SK-N-SH (cell line): ENCODE measurements at regions not wholly inside any gene's neighbourhood (a gene's known extent, or its start where the extent isn't known, plus 50 kb on each side); places are given as distances from the start of the nearest gene placed in this dataset.

Experiments
- CTCF ChIA-PET: fragments of 300-600, 350-600 bp; formaldehyde crosslinking; extraction: SDS; loops from one replicate; lab custom pipeline; 2021; lab: Yijun Ruan, JAX
- POLR2A ChIA-PET: fragments of 350-600 bp; sonication (Branson Sonifier 250); formaldehyde crosslinking; extraction: SDS; loops from one replicate; lab custom pipeline; 2020; ENCODE audit warnings: antibody characterized with exemption, inconsistent platforms; lab: Yijun Ruan, JAX
- DNase-seq: peaks from one replicate; pipeline ENCODE4 v3.0.0; 2012
- H2AFZ ChIP-seq: fragments of 200-600 bp; sonication (generic); 2 replicates; pipeline ENCODE4 v1.8.1; 2016; ENCODE audit warnings: antibody characterized with exemption, mild to moderate bottlenecking, low read depth
- H3F3A ChIP-seq: fragments of 200-600 bp; sonication (generic); replicated peaks from 2 replicates; pipeline ENCODE3; 2016; ENCODE audit warnings: antibody characterized with exemption, mild to moderate bottlenecking; ENCODE audit not compliant: insufficient read depth
- H3K27ac ChIP-seq, 2 experiments: fragments of 200-500 bp in 1 of 2; fragments of 200-600 bp in 1 of 2; sonication (Bioruptor generic) in 1 of 2; sonication (generic), shearing (Covaris generic) in 1 of 2; 2 replicates each; pipeline versions ENCODE4 v1.5.1 to v1.6.1; 2014 to 2016; ENCODE audit warnings: low read depth in 2 of 2, inconsistent platforms in 1 of 2, low read length in 1 of 2, mild to moderate bottlenecking in 1 of 2, mixed read lengths in 1 of 2
- H3K27me3 ChIP-seq: fragments of 200-600 bp; sonication (generic), shearing (Covaris generic); 2 replicates; pipeline ENCODE4 v1.6.1; 2016; ENCODE audit warnings: mixed run types; ENCODE audit not compliant: insufficient read depth
- H3K36me3 ChIP-seq, 2 experiments: fragments of 200-500 bp in 1 of 2; fragments of 200-600 bp in 1 of 2; sonication (Bioruptor generic) in 1 of 2; sonication (generic) in 1 of 2; replicated peaks in 1 of 2; 2 replicates each; pipeline versions ENCODE3 to v1.5.1; 2014 to 2016; ENCODE audit warnings: low read length in 1 of 2, mild to moderate bottlenecking in 1 of 2; ENCODE audit not compliant: insufficient read depth in 2 of 2, control insufficient read depth in 1 of 2
- H3K4me1 ChIP-seq, 2 experiments: fragments of 200-500 bp in 1 of 2; fragments of 200-600 bp in 1 of 2; sonication (Bioruptor generic) in 1 of 2; sonication (generic), shearing (Covaris generic) in 1 of 2; 2 replicates each; pipeline versions ENCODE4 v1.5.1 to v1.6.1; 2014 to 2016; ENCODE audit warnings: low read depth in 1 of 2, low read length in 1 of 2, mixed run types in 1 of 2; ENCODE audit not compliant: insufficient read depth in 2 of 2, control insufficient read depth in 1 of 2
- H3K4me2 ChIP-seq: fragments of 200-600 bp; sonication (generic), shearing (Covaris generic); 2 replicates; pipeline ENCODE4 v1.6.1; 2017; ENCODE audit warnings: mixed run types
- H3K4me3 ChIP-seq, 2 experiments: fragments of 200-500 bp in 1 of 2; fragments of 200-600 bp in 1 of 2; sonication (Bioruptor generic) in 1 of 2; sonication (generic), shearing (Covaris generic) in 1 of 2; 2 replicates each; pipeline versions ENCODE4 v1.5.1 to v1.8.1; 2014 to 2016; ENCODE audit warnings: low read depth in 2 of 2, inconsistent platforms in 1 of 2, low read length in 1 of 2, mild to moderate bottlenecking in 1 of 2, mixed read lengths in 1 of 2, moderate library complexity in 1 of 2
- H3K79me2 ChIP-seq: fragments of 200-600 bp; sonication (generic); 2 replicates; pipeline ENCODE4 v1.8.1; 2017; ENCODE audit warnings: mild to moderate bottlenecking; ENCODE audit not compliant: insufficient read depth
- H3K9ac ChIP-seq: fragments of 200-600 bp; sonication (generic); 2 replicates; pipeline ENCODE4 v1.6.1; 2017; ENCODE audit warnings: mixed run types
- H3K9me2 ChIP-seq: fragments of 200-600 bp; sonication (generic); 2 replicates; pipeline ENCODE4 v1.6.1; 2017; ENCODE audit warnings: mixed run types
- H3K9me3 ChIP-seq: fragments of 200-600 bp; sonication (generic); 2 replicates; pipeline ENCODE4 v1.6.1; 2017; ENCODE audit warnings: mixed run types, mild to moderate bottlenecking, moderate library complexity
- H4K20me1 ChIP-seq: fragments of 200-600 bp; sonication (generic); 2 replicates; pipeline ENCODE4 v1.6.1; 2017; ENCODE audit warnings: mild to moderate bottlenecking, mixed run types; ENCODE audit not compliant: insufficient read depth
- EZH2phosphoT487 ChIP-seq: fragments of 200-600 bp; sonication (generic); IDR thresholded peaks from 2 replicates; pipeline ENCODE4 v1.6.1; 2017; ENCODE audit warnings: low read depth, mixed run types, mild to moderate bottlenecking, antibody characterized with exemption, moderate library complexity, borderline replicate concordance
- FOSL2 ChIP-seq: IDR thresholded peaks from 2 replicates; pipeline ENCODE4 v1.4.0; 2012; ENCODE audit warnings: low read depth, mild to moderate bottlenecking, moderate library complexity, borderline replicate concordance
- FOXJ3 ChIP-seq: sonication (generic); formaldehyde crosslinking; IDR thresholded peaks from 2 replicates; pipeline ENCODE4 v1.5.1; 2020; ENCODE audit warnings: mild to moderate bottlenecking, missing genetic modification reagents
- MAX ChIP-seq: IDR thresholded peaks from 2 replicates; pipeline ENCODE4 v1.4.0; 2012; ENCODE audit warnings: low read depth
- MEF2A ChIP-seq: IDR thresholded peaks from 2 replicates; pipeline ENCODE4 v1.4.0; 2012; ENCODE audit warnings: low read depth, borderline replicate concordance
- MXI1 ChIP-seq: IDR thresholded peaks from 2 replicates; pipeline ENCODE4 v1.6.1; 2012; ENCODE audit warnings: mild to moderate bottlenecking, low read depth, low read length, improper control_type of control experiment
- NFIC ChIP-seq: IDR thresholded peaks from 2 replicates; pipeline ENCODE4 v1.4.0; 2012; ENCODE audit warnings: borderline replicate concordance
- PBX3 ChIP-seq: IDR thresholded peaks from 2 replicates; pipeline ENCODE4; 2012
- RXRA ChIP-seq: IDR thresholded peaks from 2 replicates; pipeline ENCODE4 v1.4.0; 2012; ENCODE audit warnings: low read depth, mild to moderate bottlenecking, borderline replicate concordance
- SMC3 ChIP-seq: IDR thresholded peaks from 2 replicates; pipeline ENCODE4 v1.6.1; 2012; ENCODE audit warnings: low read depth, low read length, improper control_type of control experiment
- TAF1 ChIP-seq: IDR thresholded peaks from 2 replicates; pipeline ENCODE4 v1.6.1; 2012; ENCODE audit warnings: low read depth, mild to moderate bottlenecking, low read length, moderate library complexity, borderline replicate concordance
- TCF12 ChIP-seq: IDR thresholded peaks from 2 replicates; pipeline ENCODE4 v1.4.0; 2012
- USF2 ChIP-seq: fragments of 150-350 bp; IDR thresholded peaks from 2 replicates; pipeline ENCODE4 v1.6.1; 2017; ENCODE audit warnings: antibody characterized with exemption, low read length, low read depth, borderline replicate concordance
- YY1 ChIP-seq: IDR thresholded peaks from 2 replicates; pipeline ENCODE4 v1.4.0; 2012; ENCODE audit warnings: low read depth, mild to moderate bottlenecking
- WGBS: methylation state at CpG from one replicate; pipeline ENCODE4 v1.1.6; 2017; ENCODE audit warnings: low lambda C conversion rate; 5-methylcytosine and 5-hydroxymethylcytosine counted together

- H3K9me3 ChIP-seq = peaks cover 10% of the 10 kb centered on the region
- DNase-seq = no peak
- H3F3A ChIP-seq = peaks cover 28% of the 10 kb centered on the region
- H3K4me2 ChIP-seq = no peak overlapping the region
- TF ChIP-seq YY1 (no peak), SMC3 (no peak), FOXJ3 (CRISPR knock-in tag) (no peak), MXI1 (no peak), EZH2phosphoT487 (no peak), TAF1 (no peak), RXRA (no peak), PBX3 (no peak), USF2 (no peak), MAX (no peak), FOSL2 (no peak)
- TF ChIP-seq, all 33 proteins: peak for 0
- Histone ChIP-seq H3K4me3 (no peak overlapping the region), H4K20me1 (no peaks in the 10 kb centered on the region), H3K9me2 (no peaks in the 10 kb centered on the region), H3K27me3 (no peaks in the 10 kb centered on the region), H3K79me2 (no peaks in the 10 kb centered on the region), H3K9ac (no peak overlapping the region), H3K4me1 (peaks cover 4 to 9% of the 10 kb centered on the region in 2 experiments), H3K36me3 (peaks cover 0 to 7% of the 10 kb centered on the region in 2 experiments), H2AFZ (no peak overlapping the region), H3K27ac (peak overlapping the region; percentile 48 to 81; a peak in 3 of 4 replicates)
- ChIA-PET POLR2A (no interaction called here), CTCF (interaction anchor here (0.6 to 0.9 kb wide), 2 partner anchors 21 to 310 kb away, joined by 3 read pairs; no protein-coding TSS in a partner anchor)
Measured at GRCh38 chr1:115159958-115160357, 70.7 kb upstream of the TSPAN2 start.

- WGBS = 6% methylated on average over 2 of the region's 2 CpGs
- DNase-seq = no peak
- peak overlapping the region; percentile 45; the same call in 1 of the 2 replicates for H2AFZ ChIP-seq
- H3K36me3 ChIP-seq = no peaks in the 10 kb centered on the region
- ChIA-PET CTCF (interaction anchor here (0.9 kb wide), 1 partner anchor 9 kb away, joined by 3 read pairs; no protein-coding TSS in a partner anchor), POLR2A (no interaction called here)
- peaks cover 28% of the 10 kb centered on the region for H3F3A ChIP-seq
- H3K4me3 ChIP-seq = no peak overlapping the region
- H3K79me2 ChIP-seq = no peaks in the 10 kb centered on the region
- H3K9ac ChIP-seq = no peak overlapping the region
- H3K9me2 ChIP-seq = no peaks in the 10 kb centered on the region
- TF ChIP-seq PBX3 = peak; percentile 39; the same call in 1 of the 2 replicates
- TF ChIP-seq EZH2phosphoT487 = no peak
- TF ChIP-seq NFIC = peak; percentile 73
- peak; percentile 51; the same call in 1 of the 2 replicates for TF ChIP-seq TCF12
- no peak for TF ChIP-seq TAF1
- TF ChIP-seq MEF2A = no peak
- no peaks in the 10 kb centered on the region for H3K9me3 ChIP-seq
- peak overlapping the region; percentile 37; the same call in 1 of the 2 replicates for H3K4me2 ChIP-seq
- H3K27ac ChIP-seq = peak overlapping the region; percentile 45 to 68
- H3K4me1 ChIP-seq = peaks cover 4 to 9% of the 10 kb centered on the region in 2 experiments
- no peaks in the 10 kb centered on the region for H3K27me3 ChIP-seq
- no peaks in the 10 kb centered on the region for H4K20me1 ChIP-seq
Measured at GRCh38 chr1:115158181-115158580, 68.9 kb upstream of the TSPAN2 start.
